ENCODE measurements at regions not wholly inside any gene's neighbourhood (a gene's known extent, or its start where the extent isn't known, plus 50 kb on each side); places are given as distances from the start of the nearest gene placed in this dataset.

DNA sequence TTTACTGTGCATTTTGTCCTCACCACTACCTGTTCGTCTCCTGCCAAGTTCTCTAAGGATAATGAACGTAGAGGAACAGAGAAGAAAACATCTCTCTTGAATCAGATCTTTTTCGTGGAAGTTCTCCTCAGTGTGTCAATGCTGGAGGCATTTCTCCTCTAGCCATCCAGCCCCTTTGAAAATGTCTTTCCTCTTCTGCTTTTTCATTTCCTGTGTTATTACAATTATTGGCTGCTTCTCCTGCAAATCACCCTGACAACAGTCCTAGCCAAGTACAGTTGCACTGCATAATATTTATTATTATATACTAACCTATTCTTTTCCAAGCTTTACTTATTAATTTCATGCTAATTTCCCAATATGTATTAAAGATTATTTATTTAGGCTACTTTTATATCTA, 61.8 kb upstream of the TRPM3 start:
- peak; percentile 14 to 26 for DNase-seq (ENCODE audit: low read depth in 2 of 2)

DNA sequence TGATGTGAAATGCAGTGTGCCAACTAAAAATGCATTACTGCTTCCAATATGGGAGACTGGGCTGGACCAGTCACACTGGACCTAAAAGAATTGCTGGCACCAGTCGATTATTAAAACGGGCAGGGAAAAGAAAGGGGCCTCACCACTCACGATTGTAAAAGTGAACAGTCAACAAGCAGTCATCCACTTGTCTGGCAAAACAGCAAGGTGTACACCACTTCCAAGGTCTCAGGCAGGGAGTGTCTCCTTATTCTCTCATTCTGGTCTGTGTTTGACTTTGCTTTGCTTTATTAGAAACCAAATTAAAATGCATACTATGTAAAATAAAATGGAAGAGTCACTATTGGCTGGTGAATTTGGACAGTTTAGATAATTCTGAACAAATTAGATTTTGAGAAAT, 57.8 kb upstream of the TRPM3 start:
- DNase-seq (ENCODE audit: low read depth in 2 of 2), result no peak

DNA sequence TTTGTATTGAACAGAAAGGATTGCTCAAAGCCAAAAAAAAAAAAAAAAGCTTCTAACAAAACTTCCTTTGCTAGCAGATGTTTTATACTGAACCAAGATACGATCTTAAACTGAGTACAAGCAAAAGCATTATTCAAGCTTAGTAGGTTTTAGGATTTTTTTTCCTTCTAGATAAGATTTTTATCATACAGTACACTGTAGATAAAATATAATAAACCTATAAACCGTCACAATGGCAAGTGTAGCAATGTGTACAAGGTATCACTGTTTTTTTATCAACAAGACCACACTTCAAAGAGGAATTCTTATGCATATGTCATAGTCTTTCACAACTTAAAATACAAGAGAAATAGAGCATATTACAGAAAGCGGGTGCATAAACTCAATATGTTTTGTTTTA, 56.5 kb upstream of the TRPM3 start:
- DNase-seq (ENCODE audit: low read depth in 2 of 2), result no peak

DNA sequence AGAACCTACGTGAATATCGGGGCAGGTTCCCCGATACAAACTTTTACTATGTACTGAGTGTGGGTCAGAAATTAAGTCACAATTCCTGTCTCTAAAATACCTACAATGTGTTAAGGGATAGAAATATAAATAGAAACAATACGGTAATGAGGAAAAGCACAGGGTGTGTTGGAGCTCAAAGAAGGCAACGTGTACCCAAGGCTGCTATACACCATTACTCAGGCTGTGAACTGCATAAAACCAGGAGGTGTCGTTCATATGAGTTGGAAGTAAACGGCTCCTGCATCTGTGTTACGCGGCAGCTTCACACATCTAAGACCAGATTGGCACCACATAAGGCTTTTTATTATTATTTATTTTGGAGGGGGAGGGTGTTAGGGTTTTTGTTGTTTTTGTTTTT, 50.1 kb upstream of the TRPM3 start:
- DNase-seq (ENCODE audit: low read depth in 2 of 2), result no peak
